DOHH2 (cell line): ENCODE measurements at regions not wholly inside any gene's neighbourhood (a gene's known extent, or its start where the extent isn't known, plus 50 kb on each side); places are given as distances from the start of the nearest gene placed in this dataset.

ENCODE experiments used
- CTCF ChIP-seq: fragments of 200-600 bp; sonication (generic); IDR thresholded peaks from one replicate; pipeline ENCODE4 v1.5.1; 2014; ENCODE audit warnings: antibody characterized with exemption, mild to moderate bottlenecking, low read depth, low read length; ENCODE audit not compliant: poor library complexity, severe bottlenecking
- EZH2phosphoT487 ChIP-seq: fragments of 200-600 bp; sonication (generic); IDR thresholded peaks from 2 replicates; pipeline ENCODE4 v1.6.1; 2017; ENCODE audit warnings: borderline replicate concordance, mild to moderate bottlenecking, antibody characterized with exemption, low read length, moderate library complexity, mixed read lengths

- no peak for TF ChIP-seq CTCF
- no peak for TF ChIP-seq EZH2phosphoT487
These were observed 648.6 kb downstream of the XPNPEP1 start for GRCh38 chr10:109274681-109275080.
